GM20000 (cell line): ENCODE measurements at regions not wholly inside any gene's neighbourhood (a gene's known extent, or its start where the extent isn't known, plus 50 kb on each side); places are given as distances from the start of the nearest gene placed in this dataset.

Experiments used
- DNase-seq: peaks from one replicate; pipeline ENCODE4 v3.0.0; 2012; ENCODE audit warnings: low spot score
- CTCF ChIP-seq: IDR thresholded peaks from 2 replicates; pipeline ENCODE4 v1.5.1; 2012; ENCODE audit warnings: mild to moderate bottlenecking, control low read depth; ENCODE audit errors: extremely low read depth, missing control alignments

GRCh38 chr10:83955406-83955805 is 183.9 kb upstream of the GHITM start:
- no peak for TF ChIP-seq CTCF
- no peak for DNase-seq

DNA sequence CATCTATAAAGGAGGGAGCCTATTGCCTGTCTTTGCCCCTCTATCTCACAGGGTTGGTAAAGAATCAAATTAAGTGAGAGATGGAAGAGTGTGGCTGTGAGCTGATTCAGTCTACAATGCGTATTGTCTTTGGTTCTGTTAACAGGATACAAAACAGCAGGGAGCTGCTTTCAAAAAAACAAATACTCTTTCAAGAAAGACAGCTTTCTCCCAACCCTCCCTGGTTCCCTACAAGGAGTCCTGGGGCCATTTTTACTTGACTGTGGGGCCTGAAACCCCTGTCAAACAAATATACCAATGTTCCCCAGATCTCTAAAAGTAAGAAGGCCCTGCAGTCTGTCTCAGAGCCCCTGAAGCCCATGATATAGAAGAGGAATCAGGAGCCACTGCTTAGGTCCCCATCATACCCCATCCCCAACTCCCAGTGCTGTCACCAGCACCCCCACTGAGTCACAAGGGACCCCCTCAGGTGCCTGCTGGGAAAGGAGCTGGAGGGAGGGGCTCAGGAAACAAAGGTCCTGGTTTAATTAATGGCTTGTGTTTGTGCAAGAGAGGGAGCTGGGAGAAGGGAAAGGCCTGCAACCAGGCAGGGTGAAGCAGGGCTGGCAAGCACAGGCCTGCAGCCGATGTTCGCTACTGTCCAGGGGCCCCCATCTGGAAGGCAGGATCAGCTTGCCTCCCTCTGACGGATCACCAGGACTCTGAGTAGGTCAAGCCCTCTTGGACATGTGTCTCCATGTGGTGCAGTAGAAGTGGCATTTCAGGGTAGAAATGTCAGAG is 182.0 kb upstream of the GHITM start:
- no peak for TF ChIP-seq CTCF
- no peak for DNase-seq

GRCh38 chr10:83959328-83959727 is 180.0 kb upstream of the GHITM start:
- no peak for DNase-seq
- TF ChIP-seq CTCF = no peak

DNA sequence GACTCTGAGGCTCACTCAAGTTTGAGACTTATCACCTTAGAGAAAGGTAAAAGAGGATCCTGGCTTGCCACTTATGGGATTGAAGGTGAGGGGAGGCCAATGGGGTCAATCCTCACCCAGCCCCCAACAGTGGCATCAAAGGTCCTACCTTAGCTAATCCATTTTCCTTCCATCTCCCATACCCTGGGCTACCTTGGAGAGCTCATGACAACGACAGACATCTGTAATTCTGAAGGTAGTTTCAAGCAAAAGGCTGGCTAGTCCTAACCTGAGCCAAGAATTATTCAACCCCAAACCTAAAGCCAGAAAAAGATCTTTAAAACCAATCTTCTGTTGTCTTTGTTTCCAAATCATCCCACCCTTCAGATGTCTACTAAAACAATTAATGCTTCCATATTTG is 179.2 kb upstream of the GHITM start:
- TF ChIP-seq CTCF = no peak
- DNase-seq = no peak

DNA sequence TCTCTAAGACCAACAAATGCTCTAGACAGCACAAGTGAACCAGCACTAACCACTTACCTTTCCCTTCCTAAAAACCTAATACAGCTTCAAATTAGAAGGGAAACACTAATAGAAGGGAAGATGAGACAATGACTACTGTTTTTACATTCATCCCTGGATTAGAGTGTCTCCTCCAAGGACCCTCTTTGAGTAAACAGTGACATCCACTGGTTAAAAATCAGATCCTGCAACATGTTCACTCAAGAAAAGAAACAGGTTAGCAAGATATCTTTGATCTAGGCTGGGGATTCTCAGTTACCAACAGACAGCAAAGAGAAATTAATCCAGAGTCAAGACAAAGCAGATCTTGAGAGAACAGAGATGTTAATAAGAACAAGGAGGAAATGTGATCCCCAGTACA is 177.7 kb upstream of the GHITM start:
- DNase-seq = no peak
- no peak for TF ChIP-seq CTCF

- TF ChIP-seq CTCF = no peak
- no peak for DNase-seq
Measured at GRCh38 chr10:83963446-83963845, 175.9 kb upstream of the GHITM start.

- no peak for TF ChIP-seq CTCF
- DNase-seq = no peak
Measured at GRCh38 chr10:83965473-83965872, 173.8 kb upstream of the GHITM start.
